ENCODE measurements at regions not wholly inside any gene's neighbourhood (a gene's known extent, or its start where the extent isn't known, plus 50 kb on each side); places are given as distances from the start of the nearest gene placed in this dataset.
"Not testable (repeated sequence)": the region's sequence is repeated elsewhere in the genome, so short reads cannot be mapped to it uniquely, and the experiment has no call there.

DNA sequence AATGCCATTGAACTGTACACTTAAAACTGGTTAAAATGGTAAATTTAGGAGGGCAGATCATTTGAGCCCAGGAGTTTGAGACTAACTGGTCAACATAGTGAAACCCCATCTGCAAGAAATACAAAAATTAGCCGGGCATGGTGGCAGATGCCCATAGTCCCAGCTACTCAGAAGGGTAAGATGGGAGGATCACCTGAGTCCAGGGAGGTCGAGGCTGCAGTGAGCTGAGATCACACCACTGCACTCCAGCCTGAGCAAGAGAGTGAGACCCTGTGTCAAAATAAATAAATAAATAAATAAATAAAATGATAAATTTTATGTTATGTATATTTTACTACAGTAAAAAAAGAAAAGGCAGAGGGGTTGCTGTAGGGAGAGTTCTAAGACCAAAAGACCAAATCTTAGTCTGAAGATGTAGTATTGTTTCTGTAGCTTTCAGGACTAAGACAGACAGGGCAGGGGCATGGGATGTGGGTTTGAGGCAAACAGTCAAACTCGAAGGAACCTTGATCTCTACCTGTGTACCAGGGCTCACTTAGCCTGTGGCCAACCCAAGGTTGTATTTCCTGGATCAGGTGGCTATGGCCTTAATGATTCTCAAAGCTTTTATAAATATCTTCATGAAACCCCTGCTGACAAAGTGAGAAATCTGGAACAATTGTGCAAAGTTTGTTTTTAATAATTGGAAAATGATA lies 316.7 kb downstream of the CYRIA start:
- H3K36me3 Mint-ChIP-seq (ENCODE audit: unreplicated experiment) = peaks cover 8% of the 10 kb centered on the region
- no peaks in the 10 kb centered on the region for H3K27me3 Mint-ChIP-seq (ENCODE audit: unreplicated experiment)
- peaks cover 6% of the 10 kb centered on the region for H3K9me3 Mint-ChIP-seq (ENCODE audit: unreplicated experiment)
- TF ChIP-seq, protein P1, sequence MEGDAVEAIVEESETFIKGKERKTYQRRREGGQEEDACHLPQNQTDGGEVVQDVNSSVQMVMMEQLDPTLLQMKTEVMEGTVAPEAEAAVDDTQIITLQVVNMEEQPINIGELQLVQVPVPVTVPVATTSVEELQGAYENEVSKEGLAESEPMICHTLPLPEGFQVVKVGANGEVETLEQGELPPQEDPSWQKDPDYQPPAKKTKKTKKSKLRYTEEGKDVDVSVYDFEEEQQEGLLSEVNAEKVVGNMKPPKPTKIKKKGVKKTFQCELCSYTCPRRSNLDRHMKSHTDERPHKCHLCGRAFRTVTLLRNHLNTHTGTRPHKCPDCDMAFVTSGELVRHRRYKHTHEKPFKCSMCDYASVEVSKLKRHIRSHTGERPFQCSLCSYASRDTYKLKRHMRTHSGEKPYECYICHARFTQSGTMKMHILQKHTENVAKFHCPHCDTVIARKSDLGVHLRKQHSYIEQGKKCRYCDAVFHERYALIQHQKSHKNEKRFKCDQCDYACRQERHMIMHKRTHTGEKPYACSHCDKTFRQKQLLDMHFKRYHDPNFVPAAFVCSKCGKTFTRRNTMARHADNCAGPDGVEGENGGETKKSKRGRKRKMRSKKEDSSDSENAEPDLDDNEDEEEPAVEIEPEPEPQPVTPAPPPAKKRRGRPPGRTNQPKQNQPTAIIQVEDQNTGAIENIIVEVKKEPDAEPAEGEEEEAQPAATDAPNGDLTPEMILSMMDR (IDR thresholded peaks at IDR 0.05; ENCODE audit: partially characterized antibody, unreplicated experiment) = no peak
- H3K4me3 Mint-ChIP-seq (ENCODE audit: unreplicated experiment) = no peak overlapping the region
- no peaks in the 10 kb centered on the region for H3K4me1 Mint-ChIP-seq (ENCODE audit: low read depth, unreplicated experiment)
- H3K27ac Mint-ChIP-seq (ENCODE audit: unreplicated experiment) = no peak overlapping the region
- DNase-seq = no peak

DNA sequence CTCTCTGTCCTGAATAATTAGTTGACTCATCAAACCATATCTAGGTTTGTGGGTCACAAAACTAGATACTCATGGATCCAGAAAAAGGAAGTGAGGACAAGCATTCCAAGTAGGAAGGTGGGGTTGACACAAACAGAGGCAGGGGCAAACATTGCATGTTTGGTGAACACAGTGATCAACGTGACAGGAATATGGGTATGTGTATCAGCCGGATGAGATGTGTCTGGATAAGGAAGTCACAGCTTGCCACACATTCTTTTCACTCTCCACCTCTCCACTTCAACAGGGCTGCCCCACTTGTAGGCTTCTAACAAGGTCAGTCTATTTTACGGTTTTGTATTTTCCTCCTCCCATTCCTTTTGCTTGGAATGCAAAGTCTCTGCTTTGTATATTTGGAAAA lies 319.0 kb downstream of the CYRIA start:
- peaks cover 8% of the 10 kb centered on the region for H3K36me3 Mint-ChIP-seq (ENCODE audit: unreplicated experiment)
- TF ChIP-seq, protein P1 (IDR thresholded peaks at IDR 0.05; ENCODE audit: partially characterized antibody, unreplicated experiment) = no peak
- no peaks in the 10 kb centered on the region for H3K27me3 Mint-ChIP-seq (ENCODE audit: unreplicated experiment)
- no peak for DNase-seq
- H3K4me3 Mint-ChIP-seq (ENCODE audit: unreplicated experiment) = no peak overlapping the region
- peaks cover 6% of the 10 kb centered on the region for H3K9me3 Mint-ChIP-seq (ENCODE audit: unreplicated experiment)
- H3K27ac Mint-ChIP-seq (ENCODE audit: unreplicated experiment) = no peak overlapping the region
- H3K4me1 Mint-ChIP-seq (ENCODE audit: low read depth, unreplicated experiment) = no peaks in the 10 kb centered on the region

DNA sequence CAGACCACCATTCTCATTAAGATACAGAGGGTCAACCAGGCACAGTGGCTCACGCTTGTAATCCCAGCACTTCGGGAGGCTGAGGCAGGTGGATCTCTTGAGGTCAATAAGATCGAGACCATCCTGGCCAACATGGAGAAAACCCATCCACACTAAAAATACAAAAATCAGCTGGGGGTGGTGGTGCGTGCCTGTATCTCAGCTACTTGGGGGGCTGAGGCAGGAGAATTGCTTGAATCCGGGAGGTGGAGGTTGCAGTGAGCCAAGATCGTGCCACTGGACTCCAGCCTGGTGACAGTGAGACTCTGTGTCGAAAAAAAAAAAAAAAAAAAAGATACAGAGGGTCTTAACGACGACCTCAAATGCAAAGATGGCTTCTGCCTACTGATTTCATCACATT lies 320.4 kb downstream of the CYRIA start:
- not testable (repeated sequence) for H3K27me3 Mint-ChIP-seq (ENCODE audit: unreplicated experiment); H3K9me3 Mint-ChIP-seq (ENCODE audit: unreplicated experiment); DNase-seq; H3K36me3 Mint-ChIP-seq (ENCODE audit: unreplicated experiment); H3K4me3 Mint-ChIP-seq (ENCODE audit: unreplicated experiment); H3K4me1 Mint-ChIP-seq (ENCODE audit: low read depth, unreplicated experiment); H3K27ac Mint-ChIP-seq (ENCODE audit: unreplicated experiment)

DNA sequence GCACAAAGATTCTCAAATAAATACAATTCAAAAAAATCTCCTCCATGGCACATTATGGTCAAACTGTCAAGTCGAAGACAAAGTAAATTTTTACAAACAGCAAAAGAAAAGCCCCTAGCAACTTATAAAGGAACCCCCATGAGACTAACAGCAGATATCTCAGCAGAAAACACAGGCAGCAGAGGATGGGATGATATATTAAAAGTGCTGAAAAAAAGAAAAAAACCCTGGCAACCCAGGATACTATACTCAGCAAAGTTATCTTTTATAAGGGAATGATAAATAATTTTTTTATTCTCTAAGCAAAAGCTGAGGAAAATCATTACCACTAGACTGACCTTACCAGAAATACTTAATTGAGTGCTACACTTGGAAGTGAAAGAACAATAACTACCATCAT lies 326.4 kb downstream of the CYRIA start:
- Mint-ChIP-seq H3K4me3 (ENCODE audit: unreplicated experiment) (no peak overlapping the region), H3K36me3 (ENCODE audit: unreplicated experiment) (peaks cover 5% of the 10 kb centered on the region), H3K9me3 (ENCODE audit: unreplicated experiment) (peaks cover 3% of the 10 kb centered on the region), H3K27me3 (ENCODE audit: unreplicated experiment) (peaks cover 2% of the 10 kb centered on the region), H3K27ac (ENCODE audit: unreplicated experiment) (no peak overlapping the region), H3K4me1 (ENCODE audit: low read depth, unreplicated experiment) (peaks cover 9% of the 10 kb centered on the region)
- TF ChIP-seq, protein P1 (IDR thresholded peaks at IDR 0.05; ENCODE audit: partially characterized antibody, unreplicated experiment) = no peak
- DNase-seq = no peak

DNA sequence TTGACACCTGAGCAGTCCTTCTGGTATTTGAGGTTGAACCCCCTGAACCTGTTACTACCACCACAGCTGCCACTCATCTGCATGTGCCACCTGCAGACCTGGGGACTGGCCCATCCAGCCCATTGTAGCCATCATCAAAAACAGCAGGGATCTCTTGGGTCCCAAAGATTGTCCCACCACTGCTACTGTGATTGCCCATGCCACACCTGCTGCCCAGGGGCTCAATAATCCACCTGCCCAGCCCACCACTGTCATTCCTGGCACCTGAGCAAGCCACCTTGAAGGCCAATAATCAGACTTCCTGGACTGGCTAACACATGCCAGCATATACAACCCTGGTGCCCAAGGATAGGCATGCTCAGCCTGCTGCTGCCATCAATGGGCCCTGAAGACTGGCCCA lies 327.6 kb downstream of the CYRIA start:
- Mint-ChIP-seq H3K27me3 (ENCODE audit: unreplicated experiment) (peaks cover 2% of the 10 kb centered on the region), H3K4me1 (ENCODE audit: low read depth, unreplicated experiment) (peaks cover 9% of the 10 kb centered on the region), H3K4me3 (ENCODE audit: unreplicated experiment) (no peak overlapping the region), H3K9me3 (ENCODE audit: unreplicated experiment) (peaks cover 3% of the 10 kb centered on the region), H3K27ac (ENCODE audit: unreplicated experiment) (no peak overlapping the region), H3K36me3 (ENCODE audit: unreplicated experiment) (peaks cover 5% of the 10 kb centered on the region)
- TF ChIP-seq, protein P1 (IDR thresholded peaks at IDR 0.05; ENCODE audit: partially characterized antibody, unreplicated experiment) = no peak
- DNase-seq = no peak
